Activated B cell treated with CpG ODN at 0.5 μM for 24 hours (primary cell): ENCODE measurements at regions not wholly inside any gene's neighbourhood (a gene's known extent, or its start where the extent isn't known, plus 50 kb on each side); places are given as distances from the start of the nearest gene placed in this dataset.

ENCODE experiments used
- ATAC-seq: fragments of 200-7000 bp; cut with Tn5 transposase; one replicate; pipeline ENCODE4 v1.10.0; 2021; ENCODE audit warnings: low read depth, mild to moderate bottlenecking, moderate library complexity
- CTCF ChIA-PET: fragments of 350-600 bp; sonication (Branson Sonifier 250); formaldehyde crosslinking; loops from one replicate; lab custom pipeline; 2021; ENCODE audit warnings: antibody characterized with exemption; lab: Charles Lee
- POLR2A ChIA-PET: fragments of 350-600 bp; sonication (Branson Sonifier 250); formaldehyde crosslinking; loops from one replicate; lab custom pipeline; 2021; ENCODE audit warnings: antibody characterized with exemption; lab: Charles Lee
- DNase-seq: peaks from one replicate; pipeline ENCODE4 v3.0.0; 2022
- H3K27ac Mint-ChIP-seq: one replicate; pipeline ENCODE4 v1.8.0; 2020; ENCODE audit warnings: mixed read lengths
- H3K27me3 Mint-ChIP-seq: one replicate; pipeline ENCODE4 v1.8.0; 2021; ENCODE audit warnings: mixed read lengths
- H3K36me3 Mint-ChIP-seq: one replicate; pipeline ENCODE4 v1.8.0; 2021; ENCODE audit warnings: low read depth, mixed read lengths
- H3K4me1 Mint-ChIP-seq: one replicate; pipeline ENCODE4 v1.8.0; 2021; ENCODE audit warnings: mixed read lengths
- H3K4me3 Mint-ChIP-seq: one replicate; pipeline ENCODE4 v1.8.0; 2020; ENCODE audit warnings: mild to moderate bottlenecking, mixed read lengths
- H3K9me3 Mint-ChIP-seq: one replicate; pipeline ENCODE4 v1.8.0; 2020; ENCODE audit warnings: mixed read lengths
- CTCF ChIP-seq: fragments of 200-600 bp; IDR thresholded peaks from one replicate; pipeline ENCODE4 v1.8.0; 2022; ENCODE audit warnings: antibody characterized with exemption, mild to moderate bottlenecking
- intact Hi-C: fragments of 100-400 bp; cut with micrococcal nuclease; formaldehyde crosslinking; loops from one replicate; pipeline ENCODE4 v1.15.1; 2024

- CTCF ChIA-PET: no interaction called here
- H3K9me3 Mint-ChIP-seq: peaks cover 33% of the 10 kb centered on the region
These were observed 376.8 kb downstream of the TSN start for GRCh38 chr2:122132147-122132691.

GRCh38 chr2:122135021-122135937, 379.8 kb downstream of the TSN start:
- ChIA-PET CTCF (no interaction called here), POLR2A (no interaction called here)
- DNase-seq (no peak), ATAC-seq (no peak)
- intact Hi-C loops: no loop called here
- peaks cover 4% of the 10 kb centered on the region for H3K27me3 Mint-ChIP-seq
- no peaks in the 10 kb centered on the region for H3K4me1 Mint-ChIP-seq
- H3K4me3 Mint-ChIP-seq: no peak overlapping the region
- H3K36me3 Mint-ChIP-seq: no peaks in the 10 kb centered on the region
- H3K27ac Mint-ChIP-seq: no peak overlapping the region
- no peak for TF ChIP-seq CTCF
- peaks cover 11% of the 10 kb centered on the region for H3K9me3 Mint-ChIP-seq

More at GRCh38 chr2:122132147-122132691, 376.8 kb downstream of the TSN start:
- no peaks in the 10 kb centered on the region for H3K4me1 Mint-ChIP-seq
- H3K36me3 Mint-ChIP-seq: no peaks in the 10 kb centered on the region
- POLR2A ChIA-PET: no interaction called here
- TF ChIP-seq CTCF: no peak
- DNase-seq: no peak
- ATAC-seq: no peak
- intact Hi-C loops: no loop called here
- H3K27ac Mint-ChIP-seq: no peak overlapping the region
- peaks cover 4% of the 10 kb centered on the region for H3K27me3 Mint-ChIP-seq
- no peak overlapping the region for H3K4me3 Mint-ChIP-seq

DNA sequence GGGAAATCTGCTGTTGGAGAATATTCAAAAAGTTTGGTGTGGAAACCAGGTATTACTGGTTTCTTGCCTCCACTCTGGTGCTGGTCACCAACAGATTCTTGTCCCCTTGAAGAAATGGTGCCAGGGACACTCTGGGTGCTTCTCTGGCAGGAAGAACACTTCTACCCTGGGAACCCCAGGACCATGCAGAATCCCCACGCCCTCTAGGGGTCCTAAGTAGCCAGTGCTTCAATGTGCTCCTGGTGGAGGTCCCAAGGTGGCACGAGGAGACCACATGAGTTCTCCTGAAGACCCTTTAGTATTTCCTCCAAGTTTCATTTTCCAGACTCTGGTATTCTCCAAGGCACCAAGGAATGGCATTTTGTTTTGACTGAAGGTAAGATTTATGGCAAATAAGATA, 380.6 kb downstream of the TSN start:
- ATAC-seq (no peak), DNase-seq (no peak)
- Mint-ChIP-seq H3K27ac (no peak overlapping the region), H3K4me1 (no peaks in the 10 kb centered on the region), H3K9me3 (peaks cover 5% of the 10 kb centered on the region), H3K27me3 (peaks cover 4% of the 10 kb centered on the region), H3K4me3 (no peak overlapping the region), H3K36me3 (no peaks in the 10 kb centered on the region)
- ChIA-PET CTCF (no interaction called here), POLR2A (no interaction called here)
- intact Hi-C loops: no loop called here
- no peak for TF ChIP-seq CTCF

DNA sequence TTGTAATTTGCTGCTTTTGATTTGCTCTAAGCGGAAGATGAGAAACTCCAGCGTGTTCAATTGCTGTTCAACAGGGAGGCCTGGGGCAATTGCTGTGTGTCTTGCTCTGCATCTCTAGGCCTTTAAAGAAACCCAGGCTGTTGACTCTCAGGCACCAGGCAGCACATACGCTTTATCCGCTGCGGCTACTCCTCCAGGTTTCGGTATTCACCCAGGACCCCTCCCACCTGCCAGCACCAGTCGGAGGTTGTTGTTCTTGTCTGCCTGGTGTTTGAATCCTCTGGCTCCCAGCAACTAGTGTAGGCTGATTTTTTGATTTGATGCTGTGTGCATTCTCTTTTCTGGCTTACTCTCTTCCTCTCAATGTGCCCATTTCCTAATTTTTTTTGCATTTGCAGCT, 383.1 kb downstream of the TSN start:
- Mint-ChIP-seq H3K27ac (no peak overlapping the region), H3K4me3 (no peak overlapping the region), H3K36me3 (no peaks in the 10 kb centered on the region), H3K4me1 (no peaks in the 10 kb centered on the region), H3K9me3 (no peaks in the 10 kb centered on the region), H3K27me3 (peaks cover 4% of the 10 kb centered on the region)
- DNase-seq (no peak), ATAC-seq (no peak)
- no peak for TF ChIP-seq CTCF
- ChIA-PET CTCF (no interaction called here), POLR2A (no interaction called here)
- intact Hi-C loops: no loop called here

- ChIA-PET POLR2A (no interaction called here), CTCF (no interaction called here)
- intact Hi-C loops: no loop called here
These were observed 384.4 kb downstream of the TSN start for GRCh38 chr2:122139739-122140420.

More at GRCh38 chr2:122139739-122140420, 384.4 kb downstream of the TSN start:
- H3K9me3 Mint-ChIP-seq: no peaks in the 10 kb centered on the region
- no peak for TF ChIP-seq CTCF
- no peaks in the 10 kb centered on the region for H3K36me3 Mint-ChIP-seq
- no peak for ATAC-seq
- no peak overlapping the region for H3K27ac Mint-ChIP-seq
- H3K4me1 Mint-ChIP-seq: no peaks in the 10 kb centered on the region
- no peak overlapping the region for H3K4me3 Mint-ChIP-seq
- H3K27me3 Mint-ChIP-seq: peaks cover 3% of the 10 kb centered on the region
- no peak for DNase-seq
